ENCODE measurements at regions not wholly inside any gene's neighbourhood (a gene's known extent, or its start where the extent isn't known, plus 50 kb on each side); places are given as distances from the start of the nearest gene placed in this dataset.

GRCh38 chr5:61215996-61216395 lies 53.7 kb upstream of the SMIM15 start:
- TF ChIP-seq SIN3A (IDR thresholded peaks at IDR 0.05; ENCODE audit: borderline replicate concordance, insufficient read depth, low read depth, low read length) (no peak), POLR2AphosphoS5 (IDR thresholded peaks at IDR 0.05; ENCODE audit: low read depth, low read length) (no peak), TCF7L2 (IDR thresholded peaks at IDR 0.05; ENCODE audit: low read depth, low read length) (no peak), REST (IDR thresholded peaks at IDR 0.05; ENCODE audit: insufficient read depth in 1 of 2, low read depth in 2 of 2, low read length in 1 of 2) (no peak), CTCF (IDR thresholded peaks at IDR 0.05) (no peak)
- no peak overlapping the region for H3K27ac ChIP-seq (ENCODE audit: low read length)
- no peak for ATAC-seq
- ChIA-PET CTCF (no interaction called here), POLR2A (no interaction called here)
- H3K27me3 ChIP-seq (ENCODE audit: control insufficient read depth, insufficient read depth, low read length): 0 out of 2 replicates have a peak, but pooled peaks cover 2% of the 10 kb centered on the region
- in situ Hi-C loops (cut with HindIII; ENCODE audit: low pct_unique_long_range_greater_than_20kb, low sequenced_read_pairs): no loop called here
- H3K4me1 ChIP-seq (ENCODE audit: control insufficient read depth, insufficient read depth, low read length): no peaks in the 10 kb centered on the region
- H3K9me3 ChIP-seq (ENCODE audit: control insufficient read depth, insufficient read depth, low read depth, low read length): no peaks in the 10 kb centered on the region
- no peak for DNase-seq (ENCODE audit: low read depth, low spot score)
- H3K4me3 ChIP-seq (ENCODE audit: low read depth in 2 of 2, low read length in 2 of 2): no peak overlapping the region
- BruUV-seq (replicated peaks): no TSS peak
- no peaks in the 10 kb centered on the region for H3K36me3 ChIP-seq (ENCODE audit: control insufficient read depth, insufficient read depth, low read length)
- intact Hi-C loops (cut with micrococcal nuclease; ENCODE audit: unreplicated experiment): no loop called here

- Histone ChIP-seq H3K9me3 (ENCODE audit: control insufficient read depth, insufficient read depth, low read depth, low read length) (no peaks in the 10 kb centered on the region), H3K27ac (ENCODE audit: low read length) (no peak overlapping the region), H3K4me3 (ENCODE audit: low read depth in 2 of 2, low read length in 2 of 2) (no peak overlapping the region), H3K36me3 (ENCODE audit: control insufficient read depth, insufficient read depth, low read length) (no peaks in the 10 kb centered on the region), H3K27me3 (ENCODE audit: control insufficient read depth, insufficient read depth, low read length) (0 out of 2 replicates have a peak, but pooled peaks cover 2% of the 10 kb centered on the region), H3K4me1 (ENCODE audit: control insufficient read depth, insufficient read depth, low read length) (no peaks in the 10 kb centered on the region)
- TF ChIP-seq SIN3A (IDR thresholded peaks at IDR 0.05; ENCODE audit: borderline replicate concordance, insufficient read depth, low read depth, low read length): no peak
- no peak for TF ChIP-seq REST (IDR thresholded peaks at IDR 0.05; ENCODE audit: insufficient read depth in 1 of 2, low read depth in 2 of 2, low read length in 1 of 2)
- no peak for TF ChIP-seq TCF7L2 (IDR thresholded peaks at IDR 0.05; ENCODE audit: low read depth, low read length)
- TF ChIP-seq POLR2AphosphoS5 (IDR thresholded peaks at IDR 0.05; ENCODE audit: low read depth, low read length): no peak
- TF ChIP-seq CTCF (IDR thresholded peaks at IDR 0.05): no peak
- ATAC-seq: no peak
- ChIA-PET CTCF (interaction anchor here (0.5 kb wide), 1 partner anchor 57 kb away, joined by 3 read pairs; no protein-coding TSS in a partner anchor), POLR2A (no interaction called here)
- in situ Hi-C loops (cut with HindIII; ENCODE audit: low pct_unique_long_range_greater_than_20kb, low sequenced_read_pairs): no loop called here
- BruUV-seq (replicated peaks): no TSS peak
- DNase-seq (ENCODE audit: low read depth, low spot score): no peak
- intact Hi-C loops (cut with micrococcal nuclease; ENCODE audit: unreplicated experiment): no loop called here
Observed at GRCh38 chr5:61216741-61217140, 54.5 kb upstream of the SMIM15 start.
